DND-41 (cell line): ENCODE measurements at regions not wholly inside any gene's neighbourhood (a gene's known extent, or its start where the extent isn't known, plus 50 kb on each side); places are given as distances from the start of the nearest gene placed in this dataset.

ENCODE experiments used
- ATAC-seq: fragments of 200-7000 bp; cut with Tn5 transposase; 3 replicates; pipeline ENCODE4 v1.9.1; 2021; ENCODE audit warnings: low read depth; ENCODE audit not compliant: insufficient read depth
- DNase-seq: peaks from one replicate; pipeline ENCODE4 v3.0.0-alpha.2; 2020
- H2AFZ ChIP-seq: 2 replicates; pipeline ENCODE4 v1.6.0; 2012; ENCODE audit warnings: low read depth, low read length
- H3K27ac ChIP-seq: 2 replicates; pipeline ENCODE4 v1.5.1; 2012; ENCODE audit warnings: low read length, inconsistent platforms
- H3K27me3 ChIP-seq: fragments of 200-600 bp; sonication (generic); 2 replicates; pipeline ENCODE4 v1.6.0; 2012; ENCODE audit warnings: low read length, mild to moderate bottlenecking, inconsistent platforms; ENCODE audit not compliant: insufficient read depth, poor library complexity
- H3K36me3 ChIP-seq: 2 replicates; pipeline ENCODE4 v1.5.1; 2012; ENCODE audit warnings: low read length, inconsistent platforms; ENCODE audit not compliant: insufficient read depth
- H3K4me1 ChIP-seq: 2 replicates; pipeline ENCODE4 v1.5.1; 2012; ENCODE audit warnings: mild to moderate bottlenecking, low read length; ENCODE audit not compliant: insufficient read depth
- H3K4me2 ChIP-seq: 2 replicates; pipeline ENCODE4 v1.6.0; 2012; ENCODE audit warnings: mild to moderate bottlenecking, moderate library complexity, low read length, inconsistent platforms; ENCODE audit not compliant: insufficient read depth
- H3K4me3 ChIP-seq, 2 experiments: fragments of 200-600 bp in 1 of 2; shearing (Covaris generic) in 1 of 2; 2 replicates each; pipeline ENCODE4 v1.5.1; 2012 to 2016; ENCODE audit warnings: inconsistent platforms in 2 of 2, low read length in 2 of 2, mild to moderate bottlenecking in 2 of 2, low read depth in 1 of 2, moderate library complexity in 1 of 2
- H3K79me2 ChIP-seq: 2 replicates; pipeline ENCODE4 v1.6.0; 2012; ENCODE audit warnings: low read length, inconsistent platforms; ENCODE audit not compliant: insufficient read depth
- H3K9ac ChIP-seq: 2 replicates; pipeline ENCODE4 v1.6.0; 2012; ENCODE audit warnings: low read depth, mild to moderate bottlenecking, inconsistent platforms, low read length, moderate library complexity
- H3K9me3 ChIP-seq: 2 replicates; pipeline ENCODE4 v1.5.1; 2012; ENCODE audit warnings: low read length, moderate library complexity, mild to moderate bottlenecking, inconsistent platforms; ENCODE audit not compliant: insufficient read depth, severe bottlenecking
- H4K20me1 ChIP-seq: 2 replicates; pipeline ENCODE4 v1.6.0; 2012; ENCODE audit warnings: low read length; ENCODE audit not compliant: insufficient read depth
- EZH2 ChIP-seq: IDR thresholded peaks from 3 replicates; pipeline ENCODE4 v1.6.1; 2012; ENCODE audit warnings: borderline replicate concordance, low read depth, mild to moderate bottlenecking, moderate library complexity, low read length, inconsistent platforms; ENCODE audit not compliant: severe bottlenecking
- TF ChIP-seq, protein P1 (sequence below): IDR thresholded peaks from 2 replicates; pipeline ENCODE4 v1.5.1; 2012; ENCODE audit warnings: borderline replicate concordance, low read length, moderate library complexity, mild to moderate bottlenecking; ENCODE audit not compliant: poor library complexity, severe bottlenecking; ENCODE audit errors: extremely low read depth

DNA sequence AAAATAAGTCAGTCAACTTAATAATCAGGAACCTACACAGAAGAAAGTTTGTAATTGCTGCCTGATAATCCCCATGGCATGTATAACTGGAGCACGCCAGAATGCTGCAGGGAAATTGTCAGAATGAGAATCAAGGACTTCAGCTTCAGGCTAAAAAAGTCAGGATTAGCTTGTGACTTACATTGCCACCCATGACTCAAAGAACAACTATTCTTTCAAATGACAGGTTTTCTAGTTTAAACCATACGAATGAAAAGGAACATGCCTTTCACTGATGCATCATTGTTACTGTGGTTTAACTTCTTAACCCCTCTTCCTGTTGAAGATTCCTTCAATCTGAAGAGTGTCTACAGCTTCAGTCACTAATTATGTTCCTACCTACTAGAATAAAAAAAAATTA lies 112.4 kb downstream of the ISL1 start:
- no peaks in the 10 kb centered on the region for H3K36me3 ChIP-seq
- H3K27ac ChIP-seq: no peak overlapping the region
- no peaks in the 10 kb centered on the region for H3K4me1 ChIP-seq
- DNase-seq (no peak), ATAC-seq (no peak)
- no peaks in the 10 kb centered on the region for H3K27me3 ChIP-seq
- no peak overlapping the region for H3K4me2 ChIP-seq
- no peaks in the 10 kb centered on the region for H3K9me3 ChIP-seq
- no peaks in the 10 kb centered on the region for H3K79me2 ChIP-seq
- no peaks in the 10 kb centered on the region for H4K20me1 ChIP-seq
- H3K9ac ChIP-seq: no peak overlapping the region
- TF ChIP-seq, protein P1, sequence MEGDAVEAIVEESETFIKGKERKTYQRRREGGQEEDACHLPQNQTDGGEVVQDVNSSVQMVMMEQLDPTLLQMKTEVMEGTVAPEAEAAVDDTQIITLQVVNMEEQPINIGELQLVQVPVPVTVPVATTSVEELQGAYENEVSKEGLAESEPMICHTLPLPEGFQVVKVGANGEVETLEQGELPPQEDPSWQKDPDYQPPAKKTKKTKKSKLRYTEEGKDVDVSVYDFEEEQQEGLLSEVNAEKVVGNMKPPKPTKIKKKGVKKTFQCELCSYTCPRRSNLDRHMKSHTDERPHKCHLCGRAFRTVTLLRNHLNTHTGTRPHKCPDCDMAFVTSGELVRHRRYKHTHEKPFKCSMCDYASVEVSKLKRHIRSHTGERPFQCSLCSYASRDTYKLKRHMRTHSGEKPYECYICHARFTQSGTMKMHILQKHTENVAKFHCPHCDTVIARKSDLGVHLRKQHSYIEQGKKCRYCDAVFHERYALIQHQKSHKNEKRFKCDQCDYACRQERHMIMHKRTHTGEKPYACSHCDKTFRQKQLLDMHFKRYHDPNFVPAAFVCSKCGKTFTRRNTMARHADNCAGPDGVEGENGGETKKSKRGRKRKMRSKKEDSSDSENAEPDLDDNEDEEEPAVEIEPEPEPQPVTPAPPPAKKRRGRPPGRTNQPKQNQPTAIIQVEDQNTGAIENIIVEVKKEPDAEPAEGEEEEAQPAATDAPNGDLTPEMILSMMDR: no peak
- no peak for TF ChIP-seq EZH2
- no peak overlapping the region for H2AFZ ChIP-seq
- no peak overlapping the region for H3K4me3 ChIP-seq

DNA sequence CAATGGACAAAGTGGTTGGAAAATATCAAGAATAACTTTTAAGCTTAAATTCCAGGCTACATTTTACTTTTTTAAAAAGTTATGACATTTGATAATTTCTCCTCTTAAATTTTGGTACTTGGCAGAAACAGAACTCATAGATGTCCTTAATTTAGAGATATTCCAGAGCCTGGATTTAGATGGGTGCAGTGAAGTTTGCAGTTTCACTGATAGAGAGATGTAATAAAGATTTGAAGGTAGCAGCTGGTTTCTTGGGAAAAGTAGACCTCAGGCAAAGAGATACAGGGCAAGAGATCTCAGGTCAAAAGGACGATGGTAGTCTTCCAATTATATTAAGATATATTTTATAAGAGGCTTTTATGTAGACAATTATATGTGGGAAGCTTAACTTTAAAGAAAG lies 134.6 kb downstream of the ISL1 start:
- Histone ChIP-seq H3K4me1 (no peaks in the 10 kb centered on the region), H4K20me1 (no peaks in the 10 kb centered on the region), H3K9me3 (no peaks in the 10 kb centered on the region), H2AFZ (no peak overlapping the region), H3K9ac (no peak overlapping the region), H3K4me2 (no peak overlapping the region), H3K36me3 (no peaks in the 10 kb centered on the region), H3K79me2 (no peaks in the 10 kb centered on the region), H3K4me3 (no peak overlapping the region), H3K27ac (no peak overlapping the region), H3K27me3 (no peaks in the 10 kb centered on the region)
- no peak for ATAC-seq
- TF ChIP-seq, protein P1: no peak
- TF ChIP-seq EZH2: no peak
- DNase-seq: no peak

DNA sequence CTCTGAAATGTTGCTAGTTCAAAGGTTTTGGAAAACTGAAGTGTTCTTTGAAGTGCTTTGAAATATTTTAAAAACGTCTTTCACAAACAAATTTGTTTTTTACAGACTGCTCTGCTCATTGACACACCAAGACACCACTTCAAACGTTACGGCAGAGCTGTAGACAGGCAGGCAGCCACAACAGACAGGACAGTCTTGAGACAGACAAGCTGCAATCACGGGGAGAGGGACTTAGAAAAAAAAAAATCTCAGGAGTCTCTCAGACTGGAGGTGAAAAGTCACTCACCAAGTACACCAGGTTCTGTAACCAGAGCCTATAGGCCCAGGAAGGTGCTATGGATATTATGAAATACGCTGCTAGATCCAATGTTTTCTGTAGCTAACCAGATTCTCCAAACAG lies 135.4 kb downstream of the ISL1 start:
- no peak overlapping the region for H3K9ac ChIP-seq
- no peak overlapping the region for H3K4me2 ChIP-seq
- H3K79me2 ChIP-seq: no peaks in the 10 kb centered on the region
- no peaks in the 10 kb centered on the region for H3K9me3 ChIP-seq
- no peaks in the 10 kb centered on the region for H3K27me3 ChIP-seq
- H3K4me1 ChIP-seq: no peaks in the 10 kb centered on the region
- DNase-seq: no peak
- no peaks in the 10 kb centered on the region for H3K36me3 ChIP-seq
- no peaks in the 10 kb centered on the region for H4K20me1 ChIP-seq
- TF ChIP-seq, protein P1: no peak
- no peak for TF ChIP-seq EZH2
- no peak overlapping the region for H2AFZ ChIP-seq
- H3K27ac ChIP-seq: no peak overlapping the region
- no peak overlapping the region for H3K4me3 ChIP-seq
- ATAC-seq: peak; percentile 55; the same call in 1 of the 3 replicates

DNA sequence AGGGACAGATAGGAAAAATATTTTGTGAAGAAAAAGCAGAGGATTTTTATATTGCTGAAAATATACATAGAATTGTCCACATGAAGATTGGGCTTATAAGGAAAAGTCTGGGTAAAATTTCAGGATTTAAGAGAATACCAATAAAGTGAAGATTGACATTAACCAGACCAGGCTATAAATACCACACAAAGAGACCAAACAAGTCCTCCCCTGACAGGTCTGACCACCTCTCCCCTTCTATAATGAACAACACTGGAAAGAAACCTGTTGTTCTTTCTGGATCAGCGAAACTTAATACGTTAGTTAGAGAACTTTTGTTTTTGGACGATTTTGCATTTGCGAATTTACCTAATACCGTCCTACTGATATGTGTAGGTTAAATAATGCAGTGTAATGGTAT lies 138.3 kb downstream of the ISL1 start:
- Histone ChIP-seq H3K4me1 (no peaks in the 10 kb centered on the region), H3K9me3 (no peaks in the 10 kb centered on the region), H3K4me2 (no peak overlapping the region), H3K27ac (no peak overlapping the region), H2AFZ (no peak overlapping the region), H3K9ac (no peak overlapping the region), H3K79me2 (no peaks in the 10 kb centered on the region), H3K4me3 (no peak overlapping the region), H3K36me3 (no peaks in the 10 kb centered on the region), H4K20me1 (no peaks in the 10 kb centered on the region), H3K27me3 (no peaks in the 10 kb centered on the region)
- DNase-seq: no peak
- ATAC-seq: no peak
- TF ChIP-seq, protein P1: no peak
- no peak for TF ChIP-seq EZH2
